ENCODE measurements at regions not wholly inside any gene's neighbourhood (a gene's known extent, or its start where the extent isn't known, plus 50 kb on each side); places are given as distances from the start of the nearest gene placed in this dataset.

DNA sequence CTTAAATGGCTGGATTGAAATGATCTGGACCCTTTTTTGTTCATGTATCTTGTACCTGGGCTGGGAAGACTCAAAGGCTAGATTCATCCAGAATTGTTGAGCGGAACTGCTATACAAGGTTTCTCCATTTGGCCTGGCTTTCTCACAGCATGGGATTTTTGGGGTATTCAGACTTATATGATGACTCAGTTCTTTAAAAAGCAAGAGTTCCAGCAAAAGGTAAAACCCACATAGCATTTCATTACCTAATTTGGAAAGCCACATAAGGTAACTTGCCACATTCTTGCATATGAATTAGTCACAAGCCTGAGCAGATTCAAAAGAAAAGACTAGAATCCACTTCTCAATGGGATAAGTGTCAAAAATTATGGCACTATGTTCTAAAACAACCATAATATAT is 137.4 kb downstream of the HGF start:
- TF ChIP-seq REST (IDR thresholded peaks at IDR 0.05; ENCODE audit: insufficient read depth in 1 of 2, low read depth in 2 of 2, low read length in 2 of 2): no peak
- no peak for TF ChIP-seq POLR2AphosphoS5 (IDR thresholded peaks at IDR 0.05; ENCODE audit: low read depth, low read length)
- no peak for TF ChIP-seq SIN3A (IDR thresholded peaks at IDR 0.05; ENCODE audit: borderline replicate concordance, insufficient read depth, low read length)
- no peak for TF ChIP-seq TAF1 (IDR thresholded peaks at IDR 0.05; ENCODE audit: borderline replicate concordance, insufficient read depth, low read length)
- TF ChIP-seq FOXP2 (optimal IDR thresholded peaks at IDR 0.05; ENCODE audit: borderline replicate concordance, extremely low read depth, extremely low read length, insufficient read depth): no peak

GRCh38 chr7:81630600-81630999 is 139.2 kb downstream of the HGF start:
- TF ChIP-seq SIN3A (IDR thresholded peaks at IDR 0.05; ENCODE audit: borderline replicate concordance, insufficient read depth, low read length) (no peak), TAF1 (IDR thresholded peaks at IDR 0.05; ENCODE audit: borderline replicate concordance, insufficient read depth, low read length) (no peak), POLR2AphosphoS5 (IDR thresholded peaks at IDR 0.05; ENCODE audit: low read depth, low read length) (no peak), FOXP2 (optimal IDR thresholded peaks at IDR 0.05; ENCODE audit: borderline replicate concordance, extremely low read depth, extremely low read length, insufficient read depth) (no peak), REST (IDR thresholded peaks at IDR 0.05; ENCODE audit: insufficient read depth in 1 of 2, low read depth in 2 of 2, low read length in 2 of 2) (no peak)

- no peak for TF ChIP-seq REST (IDR thresholded peaks at IDR 0.05; ENCODE audit: insufficient read depth in 1 of 2, low read depth in 2 of 2, low read length in 2 of 2)
- no peak for TF ChIP-seq TAF1 (IDR thresholded peaks at IDR 0.05; ENCODE audit: borderline replicate concordance, insufficient read depth, low read length)
- TF ChIP-seq POLR2AphosphoS5 (IDR thresholded peaks at IDR 0.05; ENCODE audit: low read depth, low read length): no peak
- no peak for TF ChIP-seq SIN3A (IDR thresholded peaks at IDR 0.05; ENCODE audit: borderline replicate concordance, insufficient read depth, low read length)
- TF ChIP-seq FOXP2 (optimal IDR thresholded peaks at IDR 0.05; ENCODE audit: borderline replicate concordance, extremely low read depth, extremely low read length, insufficient read depth): no peak
Observed at GRCh38 chr7:81629702-81630101, 140.1 kb downstream of the HGF start.

GRCh38 chr7:81628951-81629350 is 140.9 kb downstream of the HGF start:
- TF ChIP-seq TAF1 (IDR thresholded peaks at IDR 0.05; ENCODE audit: borderline replicate concordance, insufficient read depth, low read length) (no peak), POLR2AphosphoS5 (IDR thresholded peaks at IDR 0.05; ENCODE audit: low read depth, low read length) (no peak), REST (IDR thresholded peaks at IDR 0.05; ENCODE audit: insufficient read depth in 1 of 2, low read depth in 2 of 2, low read length in 2 of 2) (no peak), FOXP2 (optimal IDR thresholded peaks at IDR 0.05; ENCODE audit: borderline replicate concordance, extremely low read depth, extremely low read length, insufficient read depth) (no peak), SIN3A (IDR thresholded peaks at IDR 0.05; ENCODE audit: borderline replicate concordance, insufficient read depth, low read length) (no peak)

All from PFSK-1 (cell line).